ENCODE measurements at regions not wholly inside any gene's neighbourhood (a gene's known extent, or its start where the extent isn't known, plus 50 kb on each side); places are given as distances from the start of the nearest gene placed in this dataset.
"Not testable (repeated sequence)": the region's sequence is repeated elsewhere in the genome, so short reads cannot be mapped to it uniquely, and the experiment has no call there.

GRCh38 chr2:155502766-155503165 is 804.3 kb downstream of the KCNJ3 start:
- DNase-seq (ENCODE audit: extremely low spot score) = no peak
- CTCF ChIA-PET = no interaction called here
- TF ChIP-seq CTCF (IDR thresholded peaks at IDR 0.05; ENCODE audit: control extremely low read depth, extremely low read depth, low read depth, missing control alignments) = no peak
- POLR2A ChIA-PET = no interaction called here

- no peak for TF ChIP-seq CTCF (IDR thresholded peaks at IDR 0.05; ENCODE audit: control extremely low read depth, extremely low read depth, low read depth, missing control alignments)
- ChIA-PET POLR2A (no interaction called here), CTCF (no interaction called here)
- no peak for DNase-seq (ENCODE audit: extremely low spot score)
These were observed 799.6 kb downstream of the KCNJ3 start for GRCh38 chr2:155498106-155498505.

GRCh38 chr2:155494744-155495143 is 796.2 kb downstream of the KCNJ3 start:
- DNase-seq (ENCODE audit: extremely low spot score) = no peak
- ChIA-PET POLR2A (no interaction called here), CTCF (no interaction called here)
- TF ChIP-seq CTCF (IDR thresholded peaks at IDR 0.05; ENCODE audit: control extremely low read depth, extremely low read depth, low read depth, missing control alignments) = no peak

- ChIA-PET POLR2A (no interaction called here), CTCF (no interaction called here)
- no peak for DNase-seq (ENCODE audit: extremely low spot score)
- no peak for TF ChIP-seq CTCF (IDR thresholded peaks at IDR 0.05; ENCODE audit: control extremely low read depth, extremely low read depth, low read depth, missing control alignments)
These were observed 786.8 kb downstream of the KCNJ3 start for GRCh38 chr2:155485141-155485842.

- TF ChIP-seq CTCF (IDR thresholded peaks at IDR 0.05; ENCODE audit: control extremely low read depth, extremely low read depth, low read depth, missing control alignments) = no peak
- no peak for DNase-seq (ENCODE audit: extremely low spot score)
- ChIA-PET CTCF (no interaction called here), POLR2A (no interaction called here)
These were observed 782.6 kb downstream of the KCNJ3 start for GRCh38 chr2:155481141-155481540.

- DNase-seq (ENCODE audit: extremely low spot score); CTCF ChIA-PET; POLR2A ChIA-PET: not testable (repeated sequence)
These were observed 773.5 kb downstream of the KCNJ3 start for GRCh38 chr2:155472018-155472417.

GRCh38 chr2:155456222-155456621 is 757.7 kb downstream of the KCNJ3 start:
- no peak for DNase-seq (ENCODE audit: extremely low spot score)
- ChIA-PET CTCF (no interaction called here), POLR2A (no interaction called here)
- TF ChIP-seq CTCF (IDR thresholded peaks at IDR 0.05; ENCODE audit: control extremely low read depth, extremely low read depth, low read depth, missing control alignments) = no peak
